HepG2 (cell line): ENCODE measurements at regions not wholly inside any gene's neighbourhood (a gene's known extent, or its start where the extent isn't known, plus 50 kb on each side); places are given as distances from the start of the nearest gene placed in this dataset.
A peak's percentile ranks its signal among the peaks of the same experiment; 100 is the strongest.

Source experiments
- AKAP8 ChIP-seq: sonication (generic); formaldehyde crosslinking; IDR thresholded peaks from 2 replicates; pipeline ENCODE4 v1.5.1; 2020; ENCODE audit warnings: mild to moderate bottlenecking, missing genetic modification reagents
- CENPT ChIP-seq: sonication (generic); formaldehyde crosslinking; IDR thresholded peaks from 2 replicates; pipeline ENCODE4 v1.8.0; 2022; ENCODE audit warnings: low read depth, mild to moderate bottlenecking, moderate library complexity, missing genetic modification reagents
- EZH2 ChIP-seq: conservative IDR thresholded peaks from 2 replicates; pipeline ENCODE4 v1.6.1; 2012; ENCODE audit warnings: mild to moderate bottlenecking, low read depth, low read length, moderate library complexity
- GLI4 ChIP-seq: sonication (generic); formaldehyde crosslinking; IDR thresholded peaks from 2 replicates; pipeline ENCODE4 v1.5.1; 2020; ENCODE audit warnings: missing genetic modification reagents, mild to moderate bottlenecking, moderate library complexity, borderline replicate concordance
- HNF4A ChIP-seq: sonication (generic); formaldehyde crosslinking; IDR thresholded peaks from 2 replicates; pipeline ENCODE4 v1.4.0; 2020; ENCODE audit warnings: missing genetic modification reagents
- IRX3 ChIP-seq: sonication (generic); formaldehyde crosslinking; IDR thresholded peaks from 2 replicates; pipeline ENCODE4 v1.8.1; 2023; ENCODE audit warnings: mild to moderate bottlenecking, low read depth, missing genetic modification reagents, borderline replicate concordance
- MED13 ChIP-seq: sonication (generic); formaldehyde crosslinking; IDR thresholded peaks from 2 replicates; pipeline ENCODE4 v1.5.0; 2020; ENCODE audit warnings: missing genetic modification reagents
- NFYB ChIP-seq: sonication (generic); formaldehyde crosslinking; IDR thresholded peaks from 2 replicates; pipeline ENCODE4 v1.4.0; 2020; ENCODE audit warnings: missing genetic modification reagents
- NR1H2 ChIP-seq: sonication (generic); formaldehyde crosslinking; IDR thresholded peaks from 2 replicates; pipeline ENCODE4 v1.8.1; 2022; ENCODE audit warnings: low read depth, missing genetic modification reagents, borderline replicate concordance
- POLR2AphosphoS2 ChIP-seq: IDR thresholded peaks from 2 replicates; pipeline ENCODE4 v1.6.1; 2011; ENCODE audit warnings: low read depth, low read length, improper control_type of control experiment
- POLR2G ChIP-seq: fragments of 200-400 bp; formaldehyde crosslinking; IDR thresholded peaks from 2 replicates; pipeline ENCODE4 v1.6.1; 2018; ENCODE audit warnings: mild to moderate bottlenecking, low read depth, low read length, moderate library complexity
- SATB2 ChIP-seq: sonication (generic); formaldehyde crosslinking; IDR thresholded peaks from 2 replicates; pipeline ENCODE4 v1.5.0; 2020; ENCODE audit warnings: missing genetic modification reagents
- SIX1 ChIP-seq: sonication (generic); formaldehyde crosslinking; IDR thresholded peaks from 2 replicates; pipeline ENCODE4 v1.4.0; 2020; ENCODE audit warnings: missing genetic modification reagents, borderline replicate concordance
- SNAPC2 ChIP-seq: sonication (generic); formaldehyde crosslinking; IDR thresholded peaks from 2 replicates; pipeline ENCODE4 v1.8.1; 2022; ENCODE audit warnings: mild to moderate bottlenecking, missing genetic modification reagents
- STAG1 ChIP-seq: sonication (generic); formaldehyde crosslinking; IDR thresholded peaks from 2 replicates; pipeline ENCODE4 v1.4.0; 2020; ENCODE audit warnings: missing genetic modification reagents
- TAF15 ChIP-seq: fragments of 200-400 bp; formaldehyde crosslinking; IDR thresholded peaks from one replicate; pipeline ENCODE4 v1.6.1; 2018; ENCODE audit warnings: mild to moderate bottlenecking, low read depth, low read length; ENCODE audit not compliant: poor library complexity, severe bottlenecking
- TEAD2 ChIP-seq: sonication (generic); formaldehyde crosslinking; IDR thresholded peaks from 2 replicates; pipeline ENCODE4 v1.9.0; 2021; ENCODE audit warnings: missing genetic modification reagents
- YEATS2 ChIP-seq: sonication (generic); formaldehyde crosslinking; IDR thresholded peaks from 2 replicates; pipeline ENCODE4 v1.4.0; 2020; ENCODE audit warnings: missing genetic modification reagents, borderline replicate concordance
- ZFP62 ChIP-seq: sonication (generic); formaldehyde crosslinking; IDR thresholded peaks from 2 replicates; pipeline ENCODE4 v1.4.0; 2020; ENCODE audit warnings: missing genetic modification reagents
- ZFYVE20 ChIP-seq: sonication (generic); formaldehyde crosslinking; IDR thresholded peaks from 2 replicates; pipeline ENCODE4 v1.8.0; 2023; ENCODE audit warnings: low read depth, mild to moderate bottlenecking, moderate library complexity, missing genetic modification reagents, borderline replicate concordance
- ZMAT3 ChIP-seq: sonication (generic); formaldehyde crosslinking; conservative IDR thresholded peaks from 2 replicates; pipeline ENCODE4 v1.7.0; 2021; ENCODE audit warnings: missing genetic modification reagents
- ZNF781 ChIP-seq: sonication (generic); formaldehyde crosslinking; IDR thresholded peaks from 2 replicates; pipeline ENCODE4 v1.5.1; 2020; ENCODE audit warnings: borderline replicate concordance, mild to moderate bottlenecking, missing genetic modification reagents; ENCODE audit errors: not compliant biosample characterization
- ZNF83 ChIP-seq: sonication (generic); formaldehyde crosslinking; IDR thresholded peaks from 2 replicates; pipeline ENCODE4 v1.4.0; 2020; ENCODE audit warnings: missing genetic modification reagents, mild to moderate bottlenecking, borderline replicate concordance
- TF ChIP-seq, protein P1 (sequence below): sonication (generic); formaldehyde crosslinking; IDR thresholded peaks from 2 replicates; pipeline ENCODE4 v1.4.0; 2020; ENCODE audit warnings: missing genetic modification reagents
- TF ChIP-seq, protein P2 (sequence below): sonication (generic); formaldehyde crosslinking; IDR thresholded peaks from 2 replicates; pipeline ENCODE4 v1.4.0; 2020; ENCODE audit warnings: mild to moderate bottlenecking, missing genetic modification reagents

DNA sequence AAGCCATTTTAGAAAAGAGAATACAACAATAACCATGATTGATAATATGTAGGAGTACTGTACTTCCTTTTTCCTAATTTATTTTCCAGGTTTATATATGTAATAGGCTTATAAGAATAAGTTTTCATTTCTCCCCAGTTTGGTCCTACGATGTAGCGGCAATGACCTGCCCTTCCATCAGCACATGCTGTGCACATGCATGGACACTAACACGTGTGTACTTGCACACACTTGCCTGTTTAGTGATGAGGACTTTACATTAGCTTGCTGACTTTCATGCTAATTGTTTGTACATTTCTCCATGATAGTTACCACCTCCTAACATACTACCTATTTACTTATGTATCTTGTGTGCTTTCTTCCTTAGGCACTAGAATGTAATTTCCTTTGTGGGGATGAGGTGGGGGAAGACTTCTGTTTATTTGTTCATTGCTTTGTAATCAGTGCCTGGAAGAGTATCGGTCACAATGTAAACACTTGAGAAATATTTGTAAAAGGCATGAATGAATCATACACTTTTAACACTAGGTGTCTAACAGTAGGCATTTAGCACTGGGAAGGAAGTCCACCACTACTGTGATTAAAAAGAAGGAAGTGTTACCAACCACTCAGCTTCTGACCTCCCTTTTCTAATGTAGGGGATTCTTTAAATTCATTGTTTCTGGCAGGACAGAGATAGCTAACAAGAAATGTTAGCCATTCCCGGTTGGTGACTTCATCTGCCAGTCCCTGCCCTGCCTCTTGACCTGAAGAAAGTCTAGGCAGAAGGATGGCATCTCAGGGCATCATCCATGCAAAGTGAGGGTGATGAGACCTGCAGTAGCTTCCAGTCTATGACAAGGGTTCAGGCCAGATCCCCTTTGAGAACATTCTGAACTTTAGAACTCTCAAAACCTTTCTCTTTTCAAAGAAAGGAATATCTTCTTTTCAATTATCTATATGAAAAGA is 120.2 kb upstream of the RAB18 start (continued):
- no peak for TF ChIP-seq AKAP8 (CRISPR knock-in tag)
- TF ChIP-seq TAF15 = no peak
- no peak for TF ChIP-seq NFYB (CRISPR knock-in tag)
- no peak for TF ChIP-seq ZMAT3
- TF ChIP-seq ZFYVE20 (CRISPR knock-in tag) = no peak
- TF ChIP-seq ZFP62 (CRISPR knock-in tag) = no peak
- TF ChIP-seq MED13 = no peak
- TF ChIP-seq ZNF83 (CRISPR knock-in tag) = no peak
- peak; percentile 75; the same call in 1 of the 2 replicates for TF ChIP-seq SIX1 (CRISPR knock-in tag)
- TF ChIP-seq SNAPC2 (CRISPR knock-in tag) = no peak
- TF ChIP-seq, protein P1, sequence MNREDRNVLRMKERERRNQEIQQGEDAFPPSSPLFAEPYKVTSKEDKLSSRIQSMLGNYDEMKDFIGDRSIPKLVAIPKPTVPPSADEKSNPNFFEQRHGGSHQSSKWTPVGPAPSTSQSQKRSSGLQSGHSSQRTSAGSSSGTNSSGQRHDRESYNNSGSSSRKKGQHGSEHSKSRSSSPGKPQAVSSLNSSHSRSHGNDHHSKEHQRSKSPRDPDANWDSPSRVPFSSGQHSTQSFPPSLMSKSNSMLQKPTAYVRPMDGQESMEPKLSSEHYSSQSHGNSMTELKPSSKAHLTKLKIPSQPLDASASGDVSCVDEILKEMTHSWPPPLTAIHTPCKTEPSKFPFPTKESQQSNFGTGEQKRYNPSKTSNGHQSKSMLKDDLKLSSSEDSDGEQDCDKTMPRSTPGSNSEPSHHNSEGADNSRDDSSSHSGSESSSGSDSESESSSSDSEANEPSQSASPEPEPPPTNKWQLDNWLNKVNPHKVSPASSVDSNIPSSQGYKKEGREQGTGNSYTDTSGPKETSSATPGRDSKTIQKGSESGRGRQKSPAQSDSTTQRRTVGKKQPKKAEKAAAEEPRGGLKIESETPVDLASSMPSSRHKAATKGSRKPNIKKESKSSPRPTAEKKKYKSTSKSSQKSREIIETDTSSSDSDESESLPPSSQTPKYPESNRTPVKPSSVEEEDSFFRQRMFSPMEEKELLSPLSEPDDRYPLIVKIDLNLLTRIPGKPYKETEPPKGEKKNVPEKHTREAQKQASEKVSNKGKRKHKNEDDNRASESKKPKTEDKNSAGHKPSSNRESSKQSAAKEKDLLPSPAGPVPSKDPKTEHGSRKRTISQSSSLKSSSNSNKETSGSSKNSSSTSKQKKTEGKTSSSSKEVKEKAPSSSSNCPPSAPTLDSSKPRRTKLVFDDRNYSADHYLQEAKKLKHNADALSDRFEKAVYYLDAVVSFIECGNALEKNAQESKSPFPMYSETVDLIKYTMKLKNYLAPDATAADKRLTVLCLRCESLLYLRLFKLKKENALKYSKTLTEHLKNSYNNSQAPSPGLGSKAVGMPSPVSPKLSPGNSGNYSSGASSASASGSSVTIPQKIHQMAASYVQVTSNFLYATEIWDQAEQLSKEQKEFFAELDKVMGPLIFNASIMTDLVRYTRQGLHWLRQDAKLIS (CRISPR knock-in tag) = no peak
- TF ChIP-seq STAG1 = no peak
- no peak for TF ChIP-seq POLR2G
- TF ChIP-seq EZH2 = no peak
- no peak for TF ChIP-seq IRX3 (CRISPR knock-in tag)
- TF ChIP-seq HNF4A (CRISPR knock-in tag) = no peak
- no peak for TF ChIP-seq SATB2
- no peak for TF ChIP-seq CENPT (CRISPR knock-in tag)
- TF ChIP-seq GLI4 (CRISPR knock-in tag) = no peak
- no peak for TF ChIP-seq YEATS2 (CRISPR knock-in tag)
- TF ChIP-seq ZNF781 (CRISPR knock-in tag) = no peak
- no peak for TF ChIP-seq NR1H2 (CRISPR knock-in tag)
- TF ChIP-seq, protein P2, sequence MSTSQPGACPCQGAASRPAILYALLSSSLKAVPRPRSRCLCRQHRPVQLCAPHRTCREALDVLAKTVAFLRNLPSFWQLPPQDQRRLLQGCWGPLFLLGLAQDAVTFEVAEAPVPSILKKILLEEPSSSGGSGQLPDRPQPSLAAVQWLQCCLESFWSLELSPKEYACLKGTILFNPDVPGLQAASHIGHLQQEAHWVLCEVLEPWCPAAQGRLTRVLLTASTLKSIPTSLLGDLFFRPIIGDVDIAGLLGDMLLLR (CRISPR knock-in tag) = no peak
- no peak for TF ChIP-seq TEAD2 (CRISPR knock-in tag)
- TF ChIP-seq POLR2AphosphoS2 = no peak
